ENCODE measurements at regions not wholly inside any gene's neighbourhood (a gene's known extent, or its start where the extent isn't known, plus 50 kb on each side); places are given as distances from the start of the nearest gene placed in this dataset.

DNA sequence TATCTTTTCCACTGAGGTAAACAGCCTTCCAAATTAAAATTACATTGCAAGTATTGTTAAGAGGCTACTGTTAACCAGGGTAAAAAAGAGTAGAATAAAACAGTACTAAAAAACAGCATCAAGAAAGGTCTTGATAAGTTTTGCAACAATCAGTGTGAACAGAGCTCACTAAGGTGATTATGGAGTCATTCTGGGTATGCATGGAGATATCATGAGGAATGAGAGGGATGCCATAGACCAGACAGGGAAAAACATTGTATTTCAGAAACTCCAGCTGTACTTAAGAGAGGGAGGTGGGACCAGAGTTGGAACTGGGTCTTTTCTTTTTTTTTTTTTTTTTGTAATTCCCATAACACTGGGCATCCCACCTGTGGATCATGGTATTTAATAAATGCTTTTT, 549.6 kb downstream of the INHBA start:
- H3K9me3 ChIP-seq: no peaks in the 10 kb centered on the region
- H3K27me3 ChIP-seq (ENCODE audit: low read depth): no peaks in the 10 kb centered on the region
- H3K4me3 ChIP-seq: no peak overlapping the region
- intact Hi-C loops (cut with DNase I): no loop called here
- ATAC-seq: no peak
- H3K27ac ChIP-seq: no peak overlapping the region
- no peak for DNase-seq
- no peaks in the 10 kb centered on the region for H3K4me1 ChIP-seq
- no peak for TF ChIP-seq CTCF (IDR thresholded peaks at IDR 0.05)
- H3K36me3 ChIP-seq: no peaks in the 10 kb centered on the region

GRCh38 chr7:41152179-41152678, 550.7 kb downstream of the INHBA start:
- ATAC-seq (no peak), DNase-seq (no peak)
- H3K36me3 ChIP-seq: no peaks in the 10 kb centered on the region
- H3K27me3 ChIP-seq (ENCODE audit: low read depth): no peaks in the 10 kb centered on the region
- no peaks in the 10 kb centered on the region for H3K9me3 ChIP-seq
- intact Hi-C loops (cut with DNase I): no loop called here
- H3K4me1 ChIP-seq: no peaks in the 10 kb centered on the region
- H3K27ac ChIP-seq: no peak overlapping the region
- no peak for TF ChIP-seq CTCF (IDR thresholded peaks at IDR 0.05)
- H3K4me3 ChIP-seq: no peak overlapping the region

GRCh38 chr7:41149576-41149975, 553.3 kb downstream of the INHBA start:
- Histone ChIP-seq H3K27me3 (ENCODE audit: low read depth) (no peaks in the 10 kb centered on the region), H3K4me3 (no peak overlapping the region), H3K9me3 (no peaks in the 10 kb centered on the region), H3K27ac (no peak overlapping the region), H3K36me3 (no peaks in the 10 kb centered on the region), H3K4me1 (no peaks in the 10 kb centered on the region)
- no peak for TF ChIP-seq CTCF (IDR thresholded peaks at IDR 0.05)
- DNase-seq (no peak), ATAC-seq (no peak)
- intact Hi-C loops (cut with DNase I): no loop called here

- no peak overlapping the region for H3K27ac ChIP-seq
Measured at GRCh38 chr7:41148521-41148951, 554.4 kb downstream of the INHBA start.

GRCh38 chr7:41147606-41148485, 555.0 kb downstream of the INHBA start:
- no peak overlapping the region for H3K27ac ChIP-seq
- no peak for TF ChIP-seq CTCF (IDR thresholded peaks at IDR 0.05)

More at GRCh38 chr7:41148521-41148951, 554.4 kb downstream of the INHBA start:
- ATAC-seq (no peak), DNase-seq (no peak)
- no peaks in the 10 kb centered on the region for H3K9me3 ChIP-seq
- no peaks in the 10 kb centered on the region for H3K27me3 ChIP-seq (ENCODE audit: low read depth)
- H3K4me3 ChIP-seq: no peak overlapping the region
- TF ChIP-seq CTCF (IDR thresholded peaks at IDR 0.05): no peak
- no peaks in the 10 kb centered on the region for H3K36me3 ChIP-seq
- H3K4me1 ChIP-seq: no peaks in the 10 kb centered on the region
- intact Hi-C loops (cut with DNase I): no loop called here

More at GRCh38 chr7:41147606-41148485, 555.0 kb downstream of the INHBA start:
- H3K4me3 ChIP-seq: no peak overlapping the region
- no peaks in the 10 kb centered on the region for H3K27me3 ChIP-seq (ENCODE audit: low read depth)
- intact Hi-C loops (cut with DNase I): no loop called here
- H3K9me3 ChIP-seq: no peaks in the 10 kb centered on the region
- no peaks in the 10 kb centered on the region for H3K36me3 ChIP-seq
- no peak for DNase-seq
- no peak for ATAC-seq
- no peaks in the 10 kb centered on the region for H3K4me1 ChIP-seq
